Smooth muscle cell (in vitro differentiated cells): ENCODE measurements at regions not wholly inside any gene's neighbourhood (a gene's known extent, or its start where the extent isn't known, plus 50 kb on each side); places are given as distances from the start of the nearest gene placed in this dataset.
"Not testable (repeated sequence)": the region's sequence is repeated elsewhere in the genome, so short reads cannot be mapped to it uniquely, and the experiment has no call there.

ENCODE experiments used
- DNase-seq: peaks from one replicate; lab custom pipeline; 2025; ENCODE audit not compliant: unreplicated experiment; lab: John Stamatoyannopoulos, UW
- H2AFZ ChIP-seq: fragments of 200-600 bp; sonication (generic); 2 replicates; pipeline ENCODE4 v1.6.0; 2016; ENCODE audit warnings: antibody characterized with exemption, low read depth, mild to moderate bottlenecking
- H3F3A ChIP-seq: fragments of 200-600 bp; sonication (generic); 2 replicates; pipeline ENCODE4 v1.6.0; 2017; ENCODE audit warnings: antibody characterized with exemption, low read depth
- H3K27ac ChIP-seq: fragments of 200-600 bp; sonication (generic); 2 replicates; pipeline ENCODE4 v1.5.1; 2016; ENCODE audit warnings: low read depth, mild to moderate bottlenecking
- H3K27me3 ChIP-seq: fragments of 200-600 bp; sonication (generic); 2 replicates; pipeline ENCODE4 v1.6.1; 2016; ENCODE audit warnings: low read depth, mild to moderate bottlenecking
- H3K36me3 ChIP-seq: fragments of 200-600 bp; sonication (generic); 2 replicates; pipeline ENCODE4 v1.5.1; 2016; ENCODE audit warnings: low read depth
- H3K4me1 ChIP-seq: fragments of 200-600 bp; sonication (generic); 2 replicates; pipeline ENCODE4 v1.5.1; 2016; ENCODE audit warnings: low read depth
- H3K4me2 ChIP-seq: fragments of 200-600 bp; sonication (generic); 2 replicates; pipeline ENCODE4 v1.6.0; 2016; ENCODE audit warnings: mild to moderate bottlenecking
- H3K4me3 ChIP-seq: fragments of 200-600 bp; sonication (generic); 2 replicates; pipeline ENCODE4 v1.5.1; 2016; ENCODE audit warnings: mild to moderate bottlenecking
- H3K79me2 ChIP-seq: fragments of 200-600 bp; sonication (generic); 2 replicates; pipeline ENCODE4 v1.6.0; 2016; ENCODE audit warnings: low read depth, mild to moderate bottlenecking
- H3K9ac ChIP-seq: fragments of 200-600 bp; sonication (generic); 2 replicates; pipeline ENCODE4 v1.6.0; 2016; ENCODE audit warnings: low read depth
- H3K9me3 ChIP-seq: fragments of 200-600 bp; sonication (generic); replicated peaks from 2 replicates; pipeline ENCODE4 v1.5.1; 2016; ENCODE audit warnings: low read depth
- H4K20me1 ChIP-seq: fragments of 200-600 bp; sonication (generic); 2 replicates; pipeline ENCODE4 v1.6.0; 2016; ENCODE audit warnings: low read depth
- CTCF ChIP-seq: fragments of 200-600 bp; sonication (generic); IDR thresholded peaks from 2 replicates; pipeline ENCODE4 v1.5.1; 2017; ENCODE audit warnings: borderline replicate concordance, mild to moderate bottlenecking, antibody characterized with exemption; ENCODE audit not compliant: insufficient read depth, poor library complexity, severe bottlenecking
- WGBS: methylation state at CpG from one replicate; pipeline ENCODE4 v1.1.7; 2016; ENCODE audit warnings: low lambda C conversion rate; 5-methylcytosine and 5-hydroxymethylcytosine counted together

- H3K36me3 ChIP-seq: no peaks in the 10 kb centered on the region
- no peaks in the 10 kb centered on the region for H3K27me3 ChIP-seq
- H3K9ac ChIP-seq: no peak overlapping the region
- H3K79me2 ChIP-seq: no peaks in the 10 kb centered on the region
- H3F3A ChIP-seq: no peaks in the 10 kb centered on the region
- no peak overlapping the region for H3K27ac ChIP-seq
- WGBS: 89% methylated on average over 5 of the region's 5 CpGs
- H2AFZ ChIP-seq: no peak overlapping the region
- no peaks in the 10 kb centered on the region for H3K4me1 ChIP-seq
- no peak overlapping the region for H3K4me3 ChIP-seq
- H3K9me3 ChIP-seq: no peaks in the 10 kb centered on the region
- DNase-seq: no peak
- no peak for TF ChIP-seq CTCF
- H4K20me1 ChIP-seq: no peaks in the 10 kb centered on the region
- H3K4me2 ChIP-seq: no peak overlapping the region
These were observed 145.8 kb upstream of the BET1 start for GRCh38 chr7:94149789-94150545.

- no peaks in the 10 kb centered on the region for H3K27me3 ChIP-seq
- no peaks in the 10 kb centered on the region for H3K36me3 ChIP-seq
- H3K4me3 ChIP-seq: no peak overlapping the region
- no peak overlapping the region for H3K9ac ChIP-seq
- no peaks in the 10 kb centered on the region for H3K9me3 ChIP-seq
- no peaks in the 10 kb centered on the region for H4K20me1 ChIP-seq
- no peak overlapping the region for H3K4me2 ChIP-seq
- H3K27ac ChIP-seq: no peak overlapping the region
- TF ChIP-seq CTCF: no peak
- H3K4me1 ChIP-seq: no peaks in the 10 kb centered on the region
- no peak overlapping the region for H2AFZ ChIP-seq
- no peaks in the 10 kb centered on the region for H3K79me2 ChIP-seq
- DNase-seq: no peak
- no peaks in the 10 kb centered on the region for H3F3A ChIP-seq
These were observed 150.0 kb upstream of the BET1 start for GRCh38 chr7:94154182-94154581.

- Histone ChIP-seq H2AFZ (no peak overlapping the region), H4K20me1 (no peaks in the 10 kb centered on the region), H3K4me3 (no peak overlapping the region), H3K79me2 (no peaks in the 10 kb centered on the region), H3K27ac (no peak overlapping the region), H3K27me3 (no peaks in the 10 kb centered on the region), H3K4me2 (no peak overlapping the region), H3K36me3 (no peaks in the 10 kb centered on the region), H3F3A (no peaks in the 10 kb centered on the region), H3K9me3 (no peaks in the 10 kb centered on the region), H3K4me1 (no peaks in the 10 kb centered on the region), H3K9ac (no peak overlapping the region)
- 39% methylated on average over 3 of the region's 3 CpGs for WGBS
- DNase-seq: no peak
- no peak for TF ChIP-seq CTCF
These were observed 150.7 kb upstream of the BET1 start for GRCh38 chr7:94154858-94155257.

GRCh38 chr7:94157659-94158306, 153.6 kb upstream of the BET1 start:
- H3K9ac ChIP-seq, H3K79me2 ChIP-seq, H3K36me3 ChIP-seq, H3F3A ChIP-seq, H3K27me3 ChIP-seq, H3K4me2 ChIP-seq, DNase-seq, H3K4me3 ChIP-seq, H4K20me1 ChIP-seq, H3K27ac ChIP-seq, H3K4me1 ChIP-seq, H3K9me3 ChIP-seq, H2AFZ ChIP-seq: not testable (repeated sequence)
- WGBS: 64% methylated on average over 5 of the region's 5 CpGs
